HepG2 (cell line): ENCODE measurements at regions not wholly inside any gene's neighbourhood (a gene's known extent, or its start where the extent isn't known, plus 50 kb on each side); places are given as distances from the start of the nearest gene placed in this dataset.

Experiments
- ATAC-seq: fragments of 200-7000 bp; cut with Tn5 transposase; 3 replicates; pipeline ENCODE4 v1.9.1; 2020; ENCODE audit warnings: mild to moderate bottlenecking, moderate library complexity
- BruUV-seq: library from RNA; stranded (reverse); fragments of 400-500 nt; replicated peaks from 2 replicates; lab custom pipeline; 2021; lab: Mats Ljungman, UMichigan
- CTCF ChIA-PET: fragments of 300-600 bp; formaldehyde crosslinking; extraction: SDS; loops from one replicate; lab custom pipeline; 2021; ENCODE audit warnings: low total read pairs, inconsistent platforms, low intra/inter-chr PET ratio; lab: Yijun Ruan, JAX
- POLR2A ChIA-PET: fragments of 350-600 bp; sonication (Branson Sonifier 250); formaldehyde crosslinking; loops from one replicate; lab custom pipeline; 2020; ENCODE audit warnings: antibody characterized with exemption, inconsistent platforms; lab: Yijun Ruan, JAX
- DNase-seq: peaks from one replicate; pipeline ENCODE4 v3.0.0-alpha.2; 2015; ENCODE audit warnings: low spot score
- FAIRE-seq: peaks from 3 replicates; lab custom pipeline; 2011; peaks lifted over from hg19 to GRCh38; lab: Jason Lieb, UNC
- H2AFZ ChIP-seq: one replicate; pipeline ENCODE4 v1.6.1; 2011; ENCODE audit warnings: low read length, inconsistent platforms
- H3K27ac ChIP-seq: fragments of 300-600 bp; 3 replicates; pipeline ENCODE4 v1.8.0; 2011; ENCODE audit warnings: mixed run types, mild to moderate bottlenecking, mixed read lengths, low read length, inconsistent platforms; ENCODE audit not compliant: insufficient read depth; ENCODE audit errors: extremely low read length
- H3K27me3 ChIP-seq, 2 experiments: fragments of 200-600 bp in 1 of 2; 2 replicates in 1 of 2; 3 replicates in 1 of 2; pipeline versions ENCODE4 v1.6.0 to v1.8.0; 2011; ENCODE audit warnings: low read length in 2 of 2, mild to moderate bottlenecking in 2 of 2, moderate library complexity in 2 of 2, inconsistent platforms in 1 of 2; ENCODE audit not compliant: insufficient read depth in 2 of 2, control insufficient read depth in 1 of 2
- H3K36me3 ChIP-seq, 2 experiments: fragments of 200-600 bp in 1 of 2; replicated peaks in 1 of 2; 2 replicates in 1 of 2; 3 replicates in 1 of 2; pipeline versions ENCODE4 v1.5.1 to v1.8.0; 2011; ENCODE audit warnings: low read length in 2 of 2, inconsistent platforms in 1 of 2; ENCODE audit not compliant: insufficient read depth in 2 of 2, control insufficient read depth in 1 of 2
- H3K4me1 ChIP-seq: 2 replicates; pipeline ENCODE4 v1.5.1; 2012; ENCODE audit warnings: low read length, inconsistent platforms; ENCODE audit not compliant: insufficient read depth
- H3K4me2 ChIP-seq: 2 replicates; pipeline ENCODE4 v1.6.0; 2011; ENCODE audit warnings: low read depth, low read length, inconsistent platforms
- H3K4me3 ChIP-seq, 3 experiments: fragments of 200-600 bp in 1 of 3; sonication (generic), shearing (Covaris generic) in 1 of 3; replicated peaks in 1 of 3; 2 replicates each; pipeline ENCODE4 v1.5.1; 2011 to 2016; ENCODE audit warnings: low read length in 3 of 3, inconsistent platforms in 2 of 3, low read depth in 2 of 3, mild to moderate bottlenecking in 2 of 3, control low read depth in 1 of 3, mixed read lengths in 1 of 3; ENCODE audit not compliant: insufficient read depth in 1 of 3
- H3K79me2 ChIP-seq: one replicate; pipeline ENCODE4 v1.6.1; 2011; ENCODE audit warnings: low read length, inconsistent platforms; ENCODE audit not compliant: insufficient read depth
- H3K9ac ChIP-seq: 2 replicates; pipeline ENCODE4 v1.6.0; 2011; ENCODE audit warnings: mild to moderate bottlenecking, low read depth, low read length, inconsistent platforms; ENCODE audit not compliant: insufficient read depth
- H3K9me3 ChIP-seq: 2 replicates; pipeline ENCODE4 v1.5.1; 2012; ENCODE audit warnings: mild to moderate bottlenecking, low read length
- H4K20me1 ChIP-seq: 2 replicates; pipeline ENCODE4 v1.6.0; 2011; ENCODE audit warnings: inconsistent platforms, mild to moderate bottlenecking, low read length, moderate library complexity; ENCODE audit not compliant: insufficient read depth
- CBX5 ChIP-seq: sonication (generic); formaldehyde crosslinking; IDR thresholded peaks from 2 replicates; pipeline ENCODE4 v1.4.0; 2020; ENCODE audit warnings: missing genetic modification reagents, borderline replicate concordance
- ETV6 ChIP-seq: sonication (generic); formaldehyde crosslinking; conservative IDR thresholded peaks from 2 replicates; pipeline ENCODE4 v1.4.0; 2020; ENCODE audit warnings: missing genetic modification reagents
- HDAC6 ChIP-seq: fragments of 200-600 bp; sonication (generic); IDR thresholded peaks from 2 replicates; pipeline ENCODE4 v1.7.0; 2017; ENCODE audit warnings: mild to moderate bottlenecking, antibody characterized with exemption, low read length, low read depth
- IRX3 ChIP-seq: sonication (generic); formaldehyde crosslinking; IDR thresholded peaks from 2 replicates; pipeline ENCODE4 v1.8.1; 2023; ENCODE audit warnings: mild to moderate bottlenecking, low read depth, missing genetic modification reagents, borderline replicate concordance
- MAFG ChIP-seq: sonication (generic); formaldehyde crosslinking; IDR thresholded peaks from 2 replicates; pipeline ENCODE4 v1.5.1; 2020; ENCODE audit warnings: mild to moderate bottlenecking, missing genetic modification reagents
- MLLT10 ChIP-seq: sonication (generic); formaldehyde crosslinking; IDR thresholded peaks from 2 replicates; pipeline ENCODE4 v1.4.0; 2020; ENCODE audit warnings: missing genetic modification reagents
- RAD21 ChIP-seq: fragments of 450-650 bp; formaldehyde crosslinking; IDR thresholded peaks from 2 replicates; pipeline ENCODE4 v1.5.0; 2020; ENCODE audit warnings: mild to moderate bottlenecking
- TCF7L2 ChIP-seq: IDR thresholded peaks from 2 replicates; pipeline ENCODE4 v1.6.1; 2011; ENCODE audit warnings: mild to moderate bottlenecking, low read depth, low read length, moderate library complexity
- ZBTB38 ChIP-seq: sonication (generic); formaldehyde crosslinking; IDR thresholded peaks from 2 replicates; pipeline ENCODE4 v1.5.1; 2020; ENCODE audit warnings: mild to moderate bottlenecking, missing genetic modification reagents
- ZNF232 ChIP-seq: sonication (generic); formaldehyde crosslinking; IDR thresholded peaks from 2 replicates; pipeline ENCODE4 v1.4.0; 2020; ENCODE audit warnings: missing genetic modification reagents, borderline replicate concordance
- ZNF292 ChIP-seq: sonication (generic); formaldehyde crosslinking; IDR thresholded peaks from 2 replicates; pipeline ENCODE4 v1.8.1; 2022; ENCODE audit warnings: mild to moderate bottlenecking, low read depth, missing genetic modification reagents, borderline replicate concordance
- ZNF441 ChIP-seq: sonication (generic); formaldehyde crosslinking; IDR thresholded peaks from 2 replicates; pipeline ENCODE4 v1.7.0; 2021; ENCODE audit warnings: missing genetic modification reagents, borderline replicate concordance
- in situ Hi-C: cut with HindIII; loops from 2 replicates; pipeline ENCODE4 v1.10.0; 2017; ENCODE audit warnings: low pct_unique_long_range_greater_than_20kb; ENCODE audit not compliant: extremely low pct_ligation_motif_present
- intact Hi-C: fragments of 100-400 bp; cut with micrococcal nuclease; formaldehyde crosslinking; loops from one replicate; pipeline ENCODE4 v1.10.0; 2022; ENCODE audit not compliant: unreplicated experiment
- TF ChIP-seq, protein P1 (sequence below): sonication (generic); formaldehyde crosslinking; IDR thresholded peaks from 2 replicates; pipeline ENCODE4 v1.5.0; 2020; ENCODE audit warnings: missing genetic modification reagents
- TF ChIP-seq, protein P2 (sequence below): sonication (generic); formaldehyde crosslinking; IDR thresholded peaks from 2 replicates; pipeline ENCODE4 v1.8.1; 2023; ENCODE audit warnings: mild to moderate bottlenecking, missing genetic modification reagents
- TF ChIP-seq, protein P3 (sequence below): sonication (generic); formaldehyde crosslinking; IDR thresholded peaks from 2 replicates; pipeline ENCODE4 v1.4.0; 2020; ENCODE audit warnings: mild to moderate bottlenecking, missing genetic modification reagents
- TF ChIP-seq, protein P4 (sequence below): sonication (generic); formaldehyde crosslinking; IDR thresholded peaks from 2 replicates; pipeline ENCODE4 v1.5.1; 2020; ENCODE audit warnings: mild to moderate bottlenecking, missing genetic modification reagents, borderline replicate concordance
- TF ChIP-seq, protein P5 (sequence below): sonication (generic); formaldehyde crosslinking; IDR thresholded peaks from 2 replicates; pipeline ENCODE4 v1.8.1; 2023; ENCODE audit warnings: mild to moderate bottlenecking, inconsistent platforms, moderate library complexity, missing genetic modification reagents, borderline replicate concordance
- TF ChIP-seq, protein P6 (sequence below): sonication (generic); formaldehyde crosslinking; IDR thresholded peaks from 2 replicates; pipeline ENCODE4; 2020; ENCODE audit warnings: missing genetic modification reagents, mild to moderate bottlenecking, borderline replicate concordance

DNA sequence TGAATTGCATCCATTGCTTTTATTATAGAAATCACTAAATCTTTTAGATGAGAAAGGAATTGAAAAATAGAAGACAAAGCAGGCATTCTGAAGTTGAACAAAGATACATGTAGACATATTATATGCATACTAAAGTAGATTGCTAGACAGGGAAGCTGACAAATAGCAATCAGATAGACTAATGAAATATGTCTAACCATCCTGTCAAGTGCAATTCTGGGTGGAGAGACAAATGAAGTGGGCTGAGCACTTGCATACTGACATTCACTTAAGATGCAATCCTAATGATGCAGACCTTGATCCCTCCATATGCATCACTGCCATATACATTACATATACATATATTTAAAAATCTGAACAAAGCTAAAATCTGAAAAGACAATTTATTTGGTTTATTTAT lies 1130.0 kb upstream of the CDH6 start:
- ATAC-seq (no peak), DNase-seq (no peak), FAIRE-seq (no peak)
- H3K27ac ChIP-seq: no peak overlapping the region
- no peaks in the 10 kb centered on the region for H3K4me1 ChIP-seq
- H3K4me2 ChIP-seq: no peak overlapping the region
- in situ Hi-C loops (no loop called here), intact Hi-C loops (no loop called here)
- H3K9me3 ChIP-seq: no peaks in the 10 kb centered on the region
- H3K79me2 ChIP-seq: no peaks in the 10 kb centered on the region
- H3K9ac ChIP-seq: no peak overlapping the region
- no peaks in the 10 kb centered on the region for H3K27me3 ChIP-seq
- BruUV-seq: no TSS peak
- H3K4me3 ChIP-seq: no peak overlapping the region
- no peak overlapping the region for H2AFZ ChIP-seq
- CTCF ChIA-PET: no interaction called here
- no peaks in the 10 kb centered on the region for H3K36me3 ChIP-seq
- POLR2A ChIA-PET: no interaction called here
- no peaks in the 10 kb centered on the region for H4K20me1 ChIP-seq
- no peak for TF ChIP-seq ETV6 (CRISPR knock-in tag)
- no peak for TF ChIP-seq ZNF292
- TF ChIP-seq, protein P1, sequence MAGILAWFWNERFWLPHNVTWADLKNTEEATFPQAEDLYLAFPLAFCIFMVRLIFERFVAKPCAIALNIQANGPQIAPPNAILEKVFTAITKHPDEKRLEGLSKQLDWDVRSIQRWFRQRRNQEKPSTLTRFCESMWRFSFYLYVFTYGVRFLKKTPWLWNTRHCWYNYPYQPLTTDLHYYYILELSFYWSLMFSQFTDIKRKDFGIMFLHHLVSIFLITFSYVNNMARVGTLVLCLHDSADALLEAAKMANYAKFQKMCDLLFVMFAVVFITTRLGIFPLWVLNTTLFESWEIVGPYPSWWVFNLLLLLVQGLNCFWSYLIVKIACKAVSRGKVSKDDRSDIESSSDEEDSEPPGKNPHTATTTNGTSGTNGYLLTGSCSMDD (CRISPR knock-in tag): no peak
- no peak for TF ChIP-seq MAFG (CRISPR knock-in tag)
- TF ChIP-seq ZNF232 (CRISPR knock-in tag): no peak
- no peak for TF ChIP-seq IRX3 (CRISPR knock-in tag)
- TF ChIP-seq MLLT10: no peak
- no peak for TF ChIP-seq HDAC6
- TF ChIP-seq ZNF441 (CRISPR knock-in tag): no peak
- TF ChIP-seq, protein P2, sequence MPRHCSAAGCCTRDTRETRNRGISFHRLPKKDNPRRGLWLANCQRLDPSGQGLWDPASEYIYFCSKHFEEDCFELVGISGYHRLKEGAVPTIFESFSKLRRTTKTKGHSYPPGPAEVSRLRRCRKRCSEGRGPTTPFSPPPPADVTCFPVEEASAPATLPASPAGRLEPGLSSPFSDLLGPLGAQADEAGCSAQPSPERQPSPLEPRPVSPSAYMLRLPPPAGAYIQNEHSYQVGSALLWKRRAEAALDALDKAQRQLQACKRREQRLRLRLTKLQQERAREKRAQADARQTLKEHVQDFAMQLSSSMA (CRISPR knock-in tag): no peak
- no peak for TF ChIP-seq RAD21 (CRISPR knock-in tag)
- TF ChIP-seq, protein P3, sequence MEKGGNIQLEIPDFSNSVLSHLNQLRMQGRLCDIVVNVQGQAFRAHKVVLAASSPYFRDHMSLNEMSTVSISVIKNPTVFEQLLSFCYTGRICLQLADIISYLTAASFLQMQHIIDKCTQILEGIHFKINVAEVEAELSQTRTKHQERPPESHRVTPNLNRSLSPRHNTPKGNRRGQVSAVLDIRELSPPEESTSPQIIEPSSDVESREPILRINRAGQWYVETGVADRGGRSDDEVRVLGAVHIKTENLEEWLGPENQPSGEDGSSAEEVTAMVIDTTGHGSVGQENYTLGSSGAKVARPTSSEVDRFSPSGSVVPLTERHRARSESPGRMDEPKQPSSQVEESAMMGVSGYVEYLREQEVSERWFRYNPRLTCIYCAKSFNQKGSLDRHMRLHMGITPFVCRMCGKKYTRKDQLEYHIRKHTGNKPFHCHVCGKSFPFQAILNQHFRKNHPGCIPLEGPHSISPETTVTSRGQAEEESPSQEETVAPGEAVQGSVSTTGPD: no peak
- TF ChIP-seq, protein P4, sequence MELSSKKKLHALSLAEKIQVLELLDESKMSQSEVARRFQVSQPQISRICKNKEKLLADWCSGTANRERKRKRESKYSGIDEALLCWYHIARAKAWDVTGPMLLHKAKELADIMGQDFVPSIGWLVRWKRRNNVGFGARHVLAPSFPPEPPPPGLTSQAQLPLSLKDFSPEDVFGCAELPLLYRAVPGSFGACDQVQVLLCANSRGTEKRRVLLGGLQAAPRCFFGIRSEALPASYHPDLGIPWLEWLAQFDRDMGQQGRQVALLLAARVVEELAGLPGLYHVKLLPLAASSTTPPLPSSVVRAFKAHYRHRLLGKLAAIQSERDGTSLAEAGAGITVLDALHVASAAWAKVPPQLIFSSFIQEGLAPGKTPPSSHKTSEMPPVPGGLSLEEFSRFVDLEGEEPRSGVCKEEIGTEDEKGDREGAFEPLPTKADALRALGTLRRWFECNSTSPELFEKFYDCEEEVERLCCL (CRISPR knock-in tag): no peak
- TF ChIP-seq, protein P5, sequence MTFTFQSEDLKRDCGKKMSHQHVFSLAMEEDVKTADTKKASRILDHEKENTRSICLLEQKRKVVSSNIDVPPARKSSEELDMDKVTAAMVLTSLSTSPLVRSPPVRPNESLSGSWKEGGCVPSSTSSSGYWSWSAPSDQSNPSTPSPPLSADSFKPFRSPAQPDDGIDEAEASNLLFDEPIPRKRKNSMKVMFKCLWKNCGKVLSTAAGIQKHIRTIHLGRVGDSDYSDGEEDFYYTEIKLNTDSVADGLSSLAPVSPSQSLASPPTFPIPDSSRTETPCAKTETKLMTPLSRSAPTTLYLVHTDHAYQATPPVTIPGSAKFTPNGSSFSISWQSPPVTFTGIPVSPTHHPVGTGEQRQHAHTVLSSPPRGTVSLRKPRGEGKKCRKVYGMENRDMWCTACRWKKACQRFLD: no peak
- TF ChIP-seq, protein P6, sequence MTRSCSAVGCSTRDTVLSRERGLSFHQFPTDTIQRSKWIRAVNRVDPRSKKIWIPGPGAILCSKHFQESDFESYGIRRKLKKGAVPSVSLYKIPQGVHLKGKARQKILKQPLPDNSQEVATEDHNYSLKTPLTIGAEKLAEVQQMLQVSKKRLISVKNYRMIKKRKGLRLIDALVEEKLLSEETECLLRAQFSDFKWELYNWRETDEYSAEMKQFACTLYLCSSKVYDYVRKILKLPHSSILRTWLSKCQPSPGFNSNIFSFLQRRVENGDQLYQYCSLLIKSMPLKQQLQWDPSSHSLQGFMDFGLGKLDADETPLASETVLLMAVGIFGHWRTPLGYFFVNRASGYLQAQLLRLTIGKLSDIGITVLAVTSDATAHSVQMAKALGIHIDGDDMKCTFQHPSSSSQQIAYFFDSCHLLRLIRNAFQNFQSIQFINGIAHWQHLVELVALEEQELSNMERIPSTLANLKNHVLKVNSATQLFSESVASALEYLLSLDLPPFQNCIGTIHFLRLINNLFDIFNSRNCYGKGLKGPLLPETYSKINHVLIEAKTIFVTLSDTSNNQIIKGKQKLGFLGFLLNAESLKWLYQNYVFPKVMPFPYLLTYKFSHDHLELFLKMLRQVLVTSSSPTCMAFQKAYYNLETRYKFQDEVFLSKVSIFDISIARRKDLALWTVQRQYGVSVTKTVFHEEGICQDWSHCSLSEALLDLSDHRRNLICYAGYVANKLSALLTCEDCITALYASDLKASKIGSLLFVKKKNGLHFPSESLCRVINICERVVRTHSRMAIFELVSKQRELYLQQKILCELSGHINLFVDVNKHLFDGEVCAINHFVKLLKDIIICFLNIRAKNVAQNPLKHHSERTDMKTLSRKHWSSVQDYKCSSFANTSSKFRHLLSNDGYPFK (CRISPR knock-in tag): no peak
- no peak for TF ChIP-seq TCF7L2
- TF ChIP-seq ZBTB38 (CRISPR knock-in tag): no peak
- no peak for TF ChIP-seq CBX5 (CRISPR knock-in tag)
